Caco-2 (cell line): ENCODE measurements at regions not wholly inside any gene's neighbourhood (a gene's known extent, or its start where the extent isn't known, plus 50 kb on each side); places are given as distances from the start of the nearest gene placed in this dataset.

ENCODE experiments used
- BruUV-seq: library from RNA; stranded (reverse); fragments of 400-500 nt; replicated peaks from 2 replicates; lab custom pipeline; 2021; lab: Mats Ljungman, UMichigan
- CTCF ChIA-PET: fragments of 300-600 bp; sonication (Branson Sonifier 250); formaldehyde crosslinking; loops from one replicate; lab custom pipeline; 2022; ENCODE audit warnings: antibody characterized with exemption; lab: Charles Lee
- POLR2A ChIA-PET: fragments of 300-600 bp; sonication (Branson Sonifier 250); formaldehyde crosslinking; loops from one replicate; lab custom pipeline; 2022; ENCODE audit warnings: antibody characterized with exemption; lab: Charles Lee
- DNase-seq, 2 experiments: peaks; one replicate each; pipeline versions ENCODE4 v3.0.0 to v3.0.0-alpha.2; 2020 to 2022
- H3K27me3 ChIP-seq: replicated peaks from 2 replicates; pipeline ENCODE4 v1.6.0; 2011; ENCODE audit warnings: low read length; ENCODE audit not compliant: control insufficient read depth, insufficient read depth
- H3K36me3 ChIP-seq: 2 replicates; pipeline ENCODE4 v1.5.1; 2011; ENCODE audit warnings: low read length; ENCODE audit not compliant: control insufficient read depth, insufficient read depth
- H3K4me1 ChIP-seq: fragments of 250-450 bp; sonication (Bioruptor Pico); 2 replicates; pipeline ENCODE4 v1.5.1; 2020; ENCODE audit warnings: mild to moderate bottlenecking
- H3K4me3 ChIP-seq: 2 replicates; pipeline ENCODE4 v1.5.1; 2011; ENCODE audit warnings: low read depth, mild to moderate bottlenecking, control low read depth, low read length
- H3K9me3 ChIP-seq: fragments of 250-450 bp; sonication (Bioruptor Pico); 2 replicates; pipeline ENCODE4 v1.5.1; 2020; ENCODE audit warnings: mild to moderate bottlenecking, moderate library complexity
- H3K27ac Mint-ChIP-seq: one replicate; pipeline ENCODE4 v1.8.0; 2022; ENCODE audit warnings: mixed read lengths; ENCODE audit not compliant: unreplicated experiment
- H3K27me3 Mint-ChIP-seq: one replicate; pipeline ENCODE4 v1.8.0; 2022; ENCODE audit warnings: mixed read lengths; ENCODE audit not compliant: insufficient read depth, unreplicated experiment
- H3K36me3 Mint-ChIP-seq: one replicate; pipeline ENCODE4 v1.8.0; 2022; ENCODE audit warnings: mild to moderate bottlenecking, mixed read lengths; ENCODE audit not compliant: insufficient read depth, unreplicated experiment
- H3K4me1 Mint-ChIP-seq: one replicate; pipeline ENCODE4 v1.8.0; 2022; ENCODE audit warnings: low read depth, mixed read lengths; ENCODE audit not compliant: unreplicated experiment
- H3K4me3 Mint-ChIP-seq: one replicate; pipeline ENCODE4 v1.8.0; 2022; ENCODE audit warnings: mild to moderate bottlenecking, moderate library complexity, mixed read lengths; ENCODE audit not compliant: unreplicated experiment
- H3K9me3 Mint-ChIP-seq: one replicate; pipeline ENCODE4 v1.8.0; 2022; ENCODE audit warnings: mixed read lengths; ENCODE audit not compliant: unreplicated experiment
- intact Hi-C: fragments of 100-400 bp; cut with micrococcal nuclease; formaldehyde crosslinking; loops from one replicate; pipeline ENCODE4 v1.10.0; 2022; ENCODE audit not compliant: unreplicated experiment
- TF ChIP-seq, protein P1 (sequence below), 2 experiments: fragments of 200-600 bp in 1 of 2; IDR thresholded peaks; 1 replicate in 1 of 2; 2 replicates in 1 of 2; pipeline versions ENCODE4 v1.5.1 to v1.8.0; 2011 to 2022; ENCODE audit warnings: antibody characterized with exemption in 1 of 2, control low read depth in 1 of 2, inconsistent platforms in 1 of 2, low read depth in 1 of 2, low read length in 1 of 2, mild to moderate bottlenecking in 1 of 2, moderate library complexity in 1 of 2; ENCODE audit not compliant: insufficient read depth in 1 of 2, severe bottlenecking in 1 of 2, unreplicated experiment in 1 of 2

DNA sequence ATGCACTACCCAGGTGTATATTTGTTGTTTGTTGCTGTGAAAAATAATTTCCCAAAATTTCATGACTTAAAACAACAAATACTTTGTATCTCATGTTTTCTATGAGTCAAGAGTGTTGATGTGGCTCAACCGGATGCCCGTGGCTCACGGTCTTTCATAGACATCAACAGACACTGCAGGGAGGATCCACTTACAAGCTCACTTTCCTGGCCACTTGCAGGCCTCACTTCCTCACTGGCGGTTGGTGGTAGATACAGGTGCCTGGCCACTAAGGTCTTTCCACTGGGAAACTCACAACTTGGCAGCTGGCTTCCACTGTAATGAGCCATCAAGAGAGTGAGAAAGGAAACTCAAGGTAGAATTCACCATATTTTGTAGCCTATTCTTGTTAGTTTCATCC lies 662.9 kb downstream of the IRS1 start:
- Mint-ChIP-seq H3K27ac (peak overlapping the region; percentile 47), H3K9me3 (peaks cover 10% of the 10 kb centered on the region), H3K4me1 (peaks cover 12% of the 10 kb centered on the region), H3K4me3 (no peak overlapping the region), H3K36me3 (no peaks in the 10 kb centered on the region), H3K27me3 (no peaks in the 10 kb centered on the region)
- DNase-seq, result no peak
- no peaks in the 10 kb centered on the region for H3K9me3 ChIP-seq
- peaks cover 17% of the 10 kb centered on the region for H3K4me1 ChIP-seq
- TF ChIP-seq, protein P1, sequence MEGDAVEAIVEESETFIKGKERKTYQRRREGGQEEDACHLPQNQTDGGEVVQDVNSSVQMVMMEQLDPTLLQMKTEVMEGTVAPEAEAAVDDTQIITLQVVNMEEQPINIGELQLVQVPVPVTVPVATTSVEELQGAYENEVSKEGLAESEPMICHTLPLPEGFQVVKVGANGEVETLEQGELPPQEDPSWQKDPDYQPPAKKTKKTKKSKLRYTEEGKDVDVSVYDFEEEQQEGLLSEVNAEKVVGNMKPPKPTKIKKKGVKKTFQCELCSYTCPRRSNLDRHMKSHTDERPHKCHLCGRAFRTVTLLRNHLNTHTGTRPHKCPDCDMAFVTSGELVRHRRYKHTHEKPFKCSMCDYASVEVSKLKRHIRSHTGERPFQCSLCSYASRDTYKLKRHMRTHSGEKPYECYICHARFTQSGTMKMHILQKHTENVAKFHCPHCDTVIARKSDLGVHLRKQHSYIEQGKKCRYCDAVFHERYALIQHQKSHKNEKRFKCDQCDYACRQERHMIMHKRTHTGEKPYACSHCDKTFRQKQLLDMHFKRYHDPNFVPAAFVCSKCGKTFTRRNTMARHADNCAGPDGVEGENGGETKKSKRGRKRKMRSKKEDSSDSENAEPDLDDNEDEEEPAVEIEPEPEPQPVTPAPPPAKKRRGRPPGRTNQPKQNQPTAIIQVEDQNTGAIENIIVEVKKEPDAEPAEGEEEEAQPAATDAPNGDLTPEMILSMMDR (IDR thresholded peaks at IDR 0.05; ENCODE audit: insufficient read depth in 1 of 2, low read depth in 1 of 2, low read length in 1 of 2, severe bottlenecking in 1 of 2, unreplicated experiment in 1 of 2), result no peak
- ChIA-PET CTCF (no interaction called here), POLR2A (no interaction called here)
- intact Hi-C loops, result loop anchor here (1.0 kb wide), 1 partner anchor 24 kb away; no protein-coding TSS in a partner anchor
- H3K27me3 ChIP-seq, result no peaks in the 10 kb centered on the region
- no peaks in the 10 kb centered on the region for H3K36me3 ChIP-seq
- H3K4me3 ChIP-seq, result no peak overlapping the region
- BruUV-seq, result no TSS peak

DNA sequence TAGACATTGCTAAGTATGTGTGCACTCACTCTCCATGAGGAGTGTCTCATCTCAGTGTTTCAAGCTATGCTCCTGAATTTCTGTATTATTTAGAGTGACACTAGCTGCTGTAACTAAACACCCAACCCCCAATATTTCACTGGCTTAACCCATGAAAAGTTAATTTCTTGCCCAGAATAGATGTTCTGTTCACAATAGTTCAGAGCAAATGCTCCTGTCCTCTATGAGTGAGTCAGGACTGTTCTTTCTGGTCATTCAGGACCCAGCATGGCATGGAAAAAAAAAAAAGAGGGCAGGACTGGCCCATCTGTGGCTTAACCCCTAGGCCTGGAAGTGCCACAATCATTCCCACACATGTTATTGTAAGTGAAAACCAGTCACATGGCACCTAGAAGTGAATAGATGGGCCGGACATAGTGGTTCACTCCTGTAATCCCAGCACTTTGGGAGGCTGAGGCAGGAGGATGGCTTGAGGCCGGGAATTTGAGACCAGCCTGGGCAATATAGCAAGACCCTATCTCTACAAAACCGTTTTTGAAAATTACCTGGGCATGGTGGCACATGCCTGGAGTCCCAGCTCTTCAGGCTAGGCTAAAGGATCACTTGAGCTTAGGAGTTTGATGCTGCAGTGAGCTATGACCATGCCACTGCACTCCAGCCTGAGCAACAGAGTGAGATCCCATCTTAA lies 663.6 kb downstream of the IRS1 start:
- Histone ChIP-seq H3K9me3 (no peaks in the 10 kb centered on the region), H3K36me3 (no peaks in the 10 kb centered on the region), H3K27me3 (no peaks in the 10 kb centered on the region), H3K4me1 (peaks cover 17% of the 10 kb centered on the region), H3K4me3 (no peak overlapping the region)
- Mint-ChIP-seq H3K4me1 (peaks cover 12% of the 10 kb centered on the region), H3K27me3 (no peaks in the 10 kb centered on the region), H3K36me3 (no peaks in the 10 kb centered on the region), H3K4me3 (no peak overlapping the region), H3K27ac (no peak overlapping the region), H3K9me3 (peaks cover 10% of the 10 kb centered on the region)
- TF ChIP-seq, protein P1 (IDR thresholded peaks at IDR 0.05; ENCODE audit: insufficient read depth in 1 of 2, low read depth in 1 of 2, low read length in 1 of 2, severe bottlenecking in 1 of 2, unreplicated experiment in 1 of 2), result no peak
- CTCF ChIA-PET, result no interaction called here
- no peak for DNase-seq
- no TSS peak for BruUV-seq
- intact Hi-C loops, result no loop called here
- POLR2A ChIA-PET, result no interaction called here

DNA sequence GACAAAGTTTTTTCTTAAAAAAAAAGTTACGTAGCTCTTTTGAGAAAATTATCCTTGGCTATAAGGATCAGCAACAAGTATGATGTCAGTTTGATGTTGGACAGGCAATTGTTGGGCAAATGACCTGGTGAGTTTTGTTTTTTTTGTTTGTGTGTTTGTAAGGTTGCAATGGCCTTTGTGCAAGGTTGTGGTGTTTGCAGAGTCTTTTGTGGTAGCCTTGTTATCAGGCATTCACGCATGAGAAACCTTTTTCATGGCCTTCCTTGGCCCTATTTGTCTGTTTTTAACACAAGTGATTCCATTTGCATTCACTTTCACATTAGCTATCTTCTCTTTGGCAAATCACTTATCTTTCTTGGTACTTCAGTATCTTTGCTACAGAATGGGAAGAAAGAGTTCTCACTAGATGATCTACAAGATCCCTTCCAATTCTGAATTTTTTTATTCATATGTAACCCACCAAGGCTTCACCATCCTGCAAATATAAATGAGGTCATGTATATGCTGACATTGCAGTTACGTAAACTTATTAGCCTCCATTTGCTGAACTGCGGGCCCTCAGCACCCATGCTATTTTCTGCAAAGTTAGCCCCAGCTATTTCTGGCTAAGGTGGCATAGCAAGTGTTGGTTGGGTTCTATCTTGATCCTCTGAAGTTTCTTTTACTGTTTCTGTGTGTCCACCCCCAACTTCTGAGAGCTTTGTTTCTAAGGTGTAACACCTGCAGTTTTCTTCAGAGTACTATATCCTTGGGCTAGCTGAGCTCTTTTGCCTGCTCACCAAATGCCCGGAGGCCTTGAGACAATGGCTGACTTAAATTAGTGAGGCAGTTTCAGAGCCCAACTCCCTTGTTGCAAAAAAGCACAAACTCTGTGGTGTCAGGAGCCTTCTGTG lies 667.1 kb downstream of the IRS1 start:
- Histone ChIP-seq H3K4me1 (peaks cover 15% of the 10 kb centered on the region), H3K9me3 (no peaks in the 10 kb centered on the region), H3K27me3 (no peaks in the 10 kb centered on the region), H3K36me3 (no peaks in the 10 kb centered on the region), H3K4me3 (no peak overlapping the region)
- no peaks in the 10 kb centered on the region for H3K27me3 Mint-ChIP-seq
- DNase-seq, result no peak
- no peak overlapping the region for H3K4me3 Mint-ChIP-seq
- BruUV-seq, result no TSS peak
- H3K36me3 Mint-ChIP-seq, result no peaks in the 10 kb centered on the region
- H3K9me3 Mint-ChIP-seq, result peaks cover 10% of the 10 kb centered on the region
- ChIA-PET CTCF (no interaction called here), POLR2A (no interaction called here)
- peaks cover 8% of the 10 kb centered on the region for H3K4me1 Mint-ChIP-seq
- no peak overlapping the region for H3K27ac Mint-ChIP-seq
- TF ChIP-seq, protein P1 (IDR thresholded peaks at IDR 0.05; ENCODE audit: insufficient read depth in 1 of 2, low read depth in 1 of 2, low read length in 1 of 2, severe bottlenecking in 1 of 2, unreplicated experiment in 1 of 2), result no peak
- intact Hi-C loops, result no loop called here
